HuH-7 (cell line): ENCODE measurements at regions not wholly inside any gene's neighbourhood (a gene's known extent, or its start where the extent isn't known, plus 50 kb on each side); places are given as distances from the start of the nearest gene placed in this dataset.

Source experiments
- DNase-seq: peaks from one replicate; pipeline ENCODE4 v3.0.0; 2011; ENCODE audit warnings: low spot score

- DNase-seq, result peak; percentile 1
Observed at GRCh38 chr3:68306571-68306970, 625.8 kb downstream of the TAFA4 start.

GRCh38 chr3:68295457-68295856 is 636.9 kb downstream of the TAFA4 start:
- no peak for DNase-seq

GRCh38 chr3:68290333-68290732 is 635.9 kb upstream of the SUCLG2 start:
- DNase-seq, result no peak

GRCh38 chr3:68288085-68288484 is 633.7 kb upstream of the SUCLG2 start:
- no peak for DNase-seq

GRCh38 chr3:68287101-68287500 is 632.7 kb upstream of the SUCLG2 start:
- no peak for DNase-seq

GRCh38 chr3:68274286-68274685 is 619.9 kb upstream of the SUCLG2 start:
- DNase-seq, result no peak

GRCh38 chr3:68271145-68271544 is 616.7 kb upstream of the SUCLG2 start:
- DNase-seq, result no peak

GRCh38 chr3:68256635-68257223 is 602.3 kb upstream of the SUCLG2 start:
- no peak for DNase-seq

GRCh38 chr3:68249265-68249664 is 594.9 kb upstream of the SUCLG2 start:
- no peak for DNase-seq

GRCh38 chr3:68242606-68243005 is 588.2 kb upstream of the SUCLG2 start:
- no peak for DNase-seq

- DNase-seq, result no peak
Observed at GRCh38 chr3:68239542-68239941, 585.1 kb upstream of the SUCLG2 start.

GRCh38 chr3:68234076-68234780 is 579.8 kb upstream of the SUCLG2 start:
- no peak for DNase-seq

- no peak for DNase-seq
Observed at GRCh38 chr3:68228856-68229255, 574.4 kb upstream of the SUCLG2 start.

- no peak for DNase-seq
Observed at GRCh38 chr3:68220832-68221231, 566.4 kb upstream of the SUCLG2 start.

GRCh38 chr3:68211637-68212036 is 557.2 kb upstream of the SUCLG2 start:
- no peak for DNase-seq

GRCh38 chr3:68210635-68211034 is 556.2 kb upstream of the SUCLG2 start:
- DNase-seq, result no peak

- no peak for DNase-seq
Observed at GRCh38 chr3:68207327-68207726, 552.9 kb upstream of the SUCLG2 start.

GRCh38 chr3:68206524-68207117 is 552.2 kb upstream of the SUCLG2 start:
- no peak for DNase-seq

- DNase-seq, result no peak
Observed at GRCh38 chr3:68186733-68187132, 532.3 kb upstream of the SUCLG2 start.

- DNase-seq, result no peak
Observed at GRCh38 chr3:68176600-68176999, 522.2 kb upstream of the SUCLG2 start.

- DNase-seq, result no peak
Observed at GRCh38 chr3:68173012-68173634, 518.7 kb upstream of the SUCLG2 start.

GRCh38 chr3:68172039-68172438 is 517.6 kb upstream of the SUCLG2 start:
- no peak for DNase-seq

- DNase-seq, result no peak
Observed at GRCh38 chr3:68163968-68164367, 509.6 kb upstream of the SUCLG2 start.
